CD4-positive, alpha-beta T cell (primary cell): ENCODE measurements at regions not wholly inside any gene's neighbourhood (a gene's known extent, or its start where the extent isn't known, plus 50 kb on each side); places are given as distances from the start of the nearest gene placed in this dataset.

Experiments
- ATAC-seq: fragments of 200-7000 bp; cut with Tn5 transposase; one replicate; pipeline ENCODE4 v1.10.0; 2022; ENCODE audit warnings: mild to moderate bottlenecking; ENCODE audit not compliant: poor library complexity
- CTCF ChIA-PET: fragments of 350-600 bp; sonication (Branson Sonifier 250); formaldehyde crosslinking; loops from one replicate; lab custom pipeline; 2021; ENCODE audit warnings: antibody characterized with exemption, inconsistent platforms; lab: Charles Lee
- POLR2A ChIA-PET: fragments of 350-600 bp; sonication (Branson Sonifier 250); formaldehyde crosslinking; loops from one replicate; lab custom pipeline; 2021; ENCODE audit warnings: antibody characterized with exemption, inconsistent platforms; lab: Charles Lee
- DNase-seq, 14 experiments: peaks; one replicate each; pipeline ENCODE4 v3.0.0-alpha.2; 2013 to 2020; ENCODE audit warnings: mixed read lengths in 2 of 14
- H3K27ac ChIP-seq, 2 donors: one replicate each; pipeline versions ENCODE4 v1.5.1 to v1.7.0; 2013; ENCODE audit warnings: low read length in 2 of 2, low read depth in 1 of 2, mild to moderate bottlenecking in 1 of 2
- H3K27me3 ChIP-seq, 2 experiments: 1 replicate in 1 of 2; 2 replicates in 1 of 2; pipeline versions ENCODE4 v1.6.1 to v1.7.0; 2013; ENCODE audit warnings: low read length in 2 of 2, control low read depth in 1 of 2, mild to moderate bottlenecking in 1 of 2, moderate library complexity in 1 of 2; ENCODE audit not compliant: insufficient read depth in 2 of 2, control insufficient read depth in 1 of 2
- H3K36me3 ChIP-seq: one replicate; pipeline ENCODE4 v1.6.1; 2013; ENCODE audit warnings: low read length, control low read depth; ENCODE audit not compliant: insufficient read depth
- H3K4me1 ChIP-seq: one replicate; pipeline ENCODE4 v1.6.1; 2013; ENCODE audit warnings: low read length, control low read depth; ENCODE audit not compliant: insufficient read depth
- H3K4me3 ChIP-seq: one replicate; pipeline ENCODE4 v1.5.1; 2013; ENCODE audit warnings: mild to moderate bottlenecking, low read length, moderate library complexity
- H3K9me3 ChIP-seq, 2 experiments: 1 replicate in 1 of 2; 2 replicates in 1 of 2; pipeline versions ENCODE4 v1.6.1 to v1.7.0; 2013; ENCODE audit warnings: low read length in 2 of 2, mild to moderate bottlenecking in 2 of 2, control low read depth in 1 of 2, moderate library complexity in 1 of 2; ENCODE audit not compliant: control insufficient read depth in 1 of 2, insufficient read depth in 1 of 2
- H3K27ac Mint-ChIP-seq: one replicate; pipeline ENCODE4 v1.8.0; 2020; ENCODE audit warnings: mixed read lengths
- H3K27me3 Mint-ChIP-seq: one replicate; pipeline ENCODE4 v1.8.0; 2021; ENCODE audit warnings: mixed read lengths
- H3K36me3 Mint-ChIP-seq: one replicate; pipeline ENCODE4 v1.8.0; 2021; ENCODE audit warnings: low read depth, mixed read lengths
- H3K4me1 Mint-ChIP-seq: one replicate; pipeline ENCODE4 v1.8.0; 2021; ENCODE audit warnings: low read depth, mixed read lengths
- H3K4me3 Mint-ChIP-seq: one replicate; pipeline ENCODE4 v1.8.0; 2020; ENCODE audit warnings: mild to moderate bottlenecking, mixed read lengths
- H3K9me3 Mint-ChIP-seq: one replicate; pipeline ENCODE4 v1.8.0; 2020; ENCODE audit warnings: mixed read lengths
- intact Hi-C, 2 experiments: fragments of 100-400 bp; cut with DNase I in 1 of 2; cut with micrococcal nuclease in 1 of 2; formaldehyde crosslinking; loops; one replicate each; pipeline versions ENCODE4 v1.15.1 to v1.9.0; 2023 to 2025; cut with DNase I, micrococcal nuclease
- TF ChIP-seq, protein P1 (sequence below): fragments of 200-600 bp; IDR thresholded peaks from one replicate; pipeline ENCODE4 v1.8.0; 2022; ENCODE audit warnings: antibody characterized with exemption, mild to moderate bottlenecking

DNA sequence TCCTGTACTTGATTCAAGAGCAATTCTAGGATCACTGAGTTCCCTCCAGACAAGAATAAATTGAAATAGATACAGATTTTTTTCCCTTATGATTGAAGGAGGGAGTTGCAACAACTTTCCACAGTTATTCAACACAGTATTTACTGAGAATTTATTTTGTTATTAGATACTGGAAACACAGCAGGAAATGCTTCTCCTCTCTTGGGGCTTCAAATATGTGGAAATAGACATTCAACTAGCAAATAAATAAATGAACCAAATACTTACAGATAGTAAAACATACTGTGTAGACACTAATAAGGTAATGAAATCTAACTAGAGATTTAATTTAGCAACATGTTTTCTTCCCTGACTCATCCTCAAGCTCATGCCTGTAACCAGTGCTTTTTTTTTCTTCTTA is 169.2 kb downstream of the LNPK start:
- H3K27ac Mint-ChIP-seq = no peak overlapping the region
- no peaks in the 10 kb centered on the region for H3K9me3 Mint-ChIP-seq
- H3K27me3 Mint-ChIP-seq = peaks cover 20% of the 10 kb centered on the region
- Histone ChIP-seq H3K36me3 (no peaks in the 10 kb centered on the region), H3K4me1 (no peaks in the 10 kb centered on the region), H3K9me3 (no peaks in the 10 kb centered on the region), H3K27ac (no peak overlapping the region), H3K27me3 (peaks cover 2 to 7% of the 10 kb centered on the region in 2 experiments), H3K4me3 (no peak overlapping the region)
- ATAC-seq = no peak
- H3K36me3 Mint-ChIP-seq = no peaks in the 10 kb centered on the region
- intact Hi-C loops = no loop called here
- no peak overlapping the region for H3K4me3 Mint-ChIP-seq
- POLR2A ChIA-PET = no interaction called here
- DNase-seq = no peak
- TF ChIP-seq, protein P1, sequence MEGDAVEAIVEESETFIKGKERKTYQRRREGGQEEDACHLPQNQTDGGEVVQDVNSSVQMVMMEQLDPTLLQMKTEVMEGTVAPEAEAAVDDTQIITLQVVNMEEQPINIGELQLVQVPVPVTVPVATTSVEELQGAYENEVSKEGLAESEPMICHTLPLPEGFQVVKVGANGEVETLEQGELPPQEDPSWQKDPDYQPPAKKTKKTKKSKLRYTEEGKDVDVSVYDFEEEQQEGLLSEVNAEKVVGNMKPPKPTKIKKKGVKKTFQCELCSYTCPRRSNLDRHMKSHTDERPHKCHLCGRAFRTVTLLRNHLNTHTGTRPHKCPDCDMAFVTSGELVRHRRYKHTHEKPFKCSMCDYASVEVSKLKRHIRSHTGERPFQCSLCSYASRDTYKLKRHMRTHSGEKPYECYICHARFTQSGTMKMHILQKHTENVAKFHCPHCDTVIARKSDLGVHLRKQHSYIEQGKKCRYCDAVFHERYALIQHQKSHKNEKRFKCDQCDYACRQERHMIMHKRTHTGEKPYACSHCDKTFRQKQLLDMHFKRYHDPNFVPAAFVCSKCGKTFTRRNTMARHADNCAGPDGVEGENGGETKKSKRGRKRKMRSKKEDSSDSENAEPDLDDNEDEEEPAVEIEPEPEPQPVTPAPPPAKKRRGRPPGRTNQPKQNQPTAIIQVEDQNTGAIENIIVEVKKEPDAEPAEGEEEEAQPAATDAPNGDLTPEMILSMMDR = no peak
- no peaks in the 10 kb centered on the region for H3K4me1 Mint-ChIP-seq
- CTCF ChIA-PET = no interaction called here

DNA sequence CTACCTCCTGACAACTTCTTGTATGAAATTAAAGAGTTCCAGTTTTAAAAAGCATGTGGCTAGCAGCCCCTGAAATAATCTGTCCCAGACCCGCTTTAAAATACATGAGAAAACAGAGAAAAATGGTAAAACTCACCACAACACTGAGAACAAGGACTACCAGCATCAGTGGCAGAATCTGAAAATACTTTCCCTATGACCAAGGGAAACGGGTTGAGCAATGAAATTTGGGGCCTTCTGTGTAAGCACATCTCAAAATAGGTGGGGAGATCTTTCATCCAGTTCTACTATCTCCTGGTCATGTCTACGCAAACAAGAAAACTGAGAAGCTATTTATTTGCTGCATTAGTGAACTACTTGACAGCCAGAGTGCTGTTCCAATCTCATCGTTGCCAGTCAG is 172.3 kb downstream of the LNPK start:
- Histone ChIP-seq H3K9me3 (no peaks in the 10 kb centered on the region), H3K36me3 (no peaks in the 10 kb centered on the region), H3K4me1 (no peaks in the 10 kb centered on the region), H3K4me3 (no peak overlapping the region), H3K27me3 (peaks cover 0 to 7% of the 10 kb centered on the region in 2 experiments), H3K27ac (no peak overlapping the region)
- Mint-ChIP-seq H3K27ac (no peak overlapping the region), H3K36me3 (no peaks in the 10 kb centered on the region), H3K4me3 (no peak overlapping the region), H3K4me1 (no peaks in the 10 kb centered on the region), H3K9me3 (no peaks in the 10 kb centered on the region), H3K27me3 (peaks cover 11% of the 10 kb centered on the region)
- TF ChIP-seq, protein P1 = no peak
- ChIA-PET POLR2A (no interaction called here), CTCF (no interaction called here)
- no peak for DNase-seq
- intact Hi-C loops = no loop called here
- ATAC-seq = no peak

DNA sequence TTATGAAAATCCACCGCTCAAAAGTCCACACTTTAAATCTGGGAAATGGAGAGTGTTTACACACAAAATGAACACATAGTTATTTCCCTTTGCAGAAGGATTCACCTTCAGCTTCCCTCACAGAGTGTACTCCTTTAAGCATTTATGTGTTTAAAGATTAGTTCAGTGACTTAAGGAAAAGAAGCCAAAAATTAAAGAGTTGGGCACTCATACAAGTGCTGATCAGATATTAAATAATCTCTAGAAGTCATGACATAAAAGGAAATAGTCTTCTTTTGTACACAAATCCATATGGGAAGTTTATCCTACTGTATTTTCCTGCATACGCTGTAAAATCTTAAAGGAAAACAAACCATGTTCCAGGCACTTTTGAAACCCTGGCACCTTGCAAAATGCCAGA is 174.2 kb downstream of the LNPK start:
- Mint-ChIP-seq H3K9me3 (no peaks in the 10 kb centered on the region), H3K27ac (no peak overlapping the region), H3K27me3 (peaks cover 23% of the 10 kb centered on the region), H3K36me3 (no peaks in the 10 kb centered on the region), H3K4me3 (no peak overlapping the region), H3K4me1 (no peaks in the 10 kb centered on the region)
- ATAC-seq = no peak
- H3K4me3 ChIP-seq = no peak overlapping the region
- CTCF ChIA-PET = no interaction called here
- H3K27ac ChIP-seq = no peak overlapping the region
- no peaks in the 10 kb centered on the region for H3K4me1 ChIP-seq
- no peaks in the 10 kb centered on the region for H3K9me3 ChIP-seq
- H3K27me3 ChIP-seq = no peaks in the 10 kb centered on the region
- POLR2A ChIA-PET = no interaction called here
- intact Hi-C loops = no loop called here
- DNase-seq = no peak
- TF ChIP-seq, protein P1 = no peak
- no peaks in the 10 kb centered on the region for H3K36me3 ChIP-seq
